ENCODE measurements at regions not wholly inside any gene's neighbourhood (a gene's known extent, or its start where the extent isn't known, plus 50 kb on each side); places are given as distances from the start of the nearest gene placed in this dataset.

GRCh38 chr17:71632328-71632727 is 488.5 kb upstream of the SOX9 start:
- H3K36me3 Mint-ChIP-seq (ENCODE audit: low read depth): no peaks in the 10 kb centered on the region
- no peaks in the 10 kb centered on the region for H3K27me3 ChIP-seq (ENCODE audit: insufficient read depth)
- no peak overlapping the region for H3K27ac ChIP-seq (ENCODE audit: low read depth)
- H2AFZ ChIP-seq: no peak overlapping the region
- no peaks in the 10 kb centered on the region for H4K20me1 ChIP-seq (replicated peaks; ENCODE audit: insufficient read depth)
- DNase-seq (ENCODE audit: low spot score) (no peak), ATAC-seq (no peak)
- TF ChIP-seq POLR2AphosphoS5 (IDR thresholded peaks at IDR 0.05; ENCODE audit: low read depth) (no peak), EZH2 (IDR thresholded peaks at IDR 0.05; ENCODE audit: low read depth, unreplicated experiment) (no peak), ETS1 (IDR thresholded peaks at IDR 0.05) (no peak), NANOG (IDR thresholded peaks at IDR 0.05; ENCODE audit: borderline replicate concordance) (no peak), STAT1 (IDR thresholded peaks at IDR 0.05; ENCODE audit: unreplicated experiment) (no peak), ZNF114 (CRISPR knock-in tag; IDR thresholded peaks at IDR 0.05) (no peak), EZH2phosphoT487 (IDR thresholded peaks at IDR 0.05; ENCODE audit: unreplicated experiment) (no peak), CTCF (conservative IDR thresholded peaks at IDR 0.05; ENCODE audit: low read depth in 2 of 2) (no peak), JUNB (IDR thresholded peaks at IDR 0.05; ENCODE audit: unreplicated experiment) (no peak)
- no peaks in the 10 kb centered on the region for H3K27me3 Mint-ChIP-seq (ENCODE audit: insufficient read depth, low read depth, poor library complexity)
- no peaks in the 10 kb centered on the region for H3K4me1 ChIP-seq (ENCODE audit: insufficient read depth)
- no peak overlapping the region for H3K27ac Mint-ChIP-seq
- H3K9me3 Mint-ChIP-seq: no peaks in the 10 kb centered on the region
- H3K79me2 ChIP-seq (replicated peaks; ENCODE audit: insufficient read depth): no peaks in the 10 kb centered on the region
- no peaks in the 10 kb centered on the region for H3K9me2 ChIP-seq (ENCODE audit: insufficient read depth)
- no peaks in the 10 kb centered on the region; the same call in 2 of the 3 replicates for H3K4me1 Mint-ChIP-seq
- no peaks in the 10 kb centered on the region for H3F3A ChIP-seq (replicated peaks; ENCODE audit: low read depth)
- H3K4me3 Mint-ChIP-seq: no peak overlapping the region
- no peak overlapping the region for H3K4me2 ChIP-seq
- no peak overlapping the region for H3K4me3 ChIP-seq
- no peaks in the 10 kb centered on the region for H3K36me3 ChIP-seq (ENCODE audit: insufficient read depth)

- H3K27ac Mint-ChIP-seq: no peak overlapping the region
Measured at GRCh38 chr17:71633391-71633849, 487.4 kb upstream of the SOX9 start.

More at GRCh38 chr17:71633391-71633849, 487.4 kb upstream of the SOX9 start:
- DNase-seq (ENCODE audit: low spot score) (no peak), ATAC-seq (no peak)
- Histone ChIP-seq H3K4me1 (ENCODE audit: insufficient read depth) (no peaks in the 10 kb centered on the region), H3K27ac (ENCODE audit: low read depth) (no peak overlapping the region), H3K27me3 (ENCODE audit: insufficient read depth) (no peaks in the 10 kb centered on the region), H3K4me2 (no peak overlapping the region), H3F3A (replicated peaks; ENCODE audit: low read depth) (no peaks in the 10 kb centered on the region), H4K20me1 (replicated peaks; ENCODE audit: insufficient read depth) (no peaks in the 10 kb centered on the region), H3K79me2 (replicated peaks; ENCODE audit: insufficient read depth) (no peaks in the 10 kb centered on the region), H2AFZ (no peak overlapping the region), H3K4me3 (no peak overlapping the region), H3K9me2 (ENCODE audit: insufficient read depth) (no peaks in the 10 kb centered on the region), H3K36me3 (ENCODE audit: insufficient read depth) (no peaks in the 10 kb centered on the region)
- no peaks in the 10 kb centered on the region for H3K36me3 Mint-ChIP-seq (ENCODE audit: low read depth)
- H3K9me3 Mint-ChIP-seq: no peaks in the 10 kb centered on the region
- TF ChIP-seq CTCF (conservative IDR thresholded peaks at IDR 0.05; ENCODE audit: low read depth in 2 of 2) (no peak), EZH2phosphoT487 (IDR thresholded peaks at IDR 0.05; ENCODE audit: unreplicated experiment) (no peak), CREB1 (CRISPR knock-in tag; IDR thresholded peaks at IDR 0.05; ENCODE audit: low read depth) (no peak), STAT1 (IDR thresholded peaks at IDR 0.05; ENCODE audit: unreplicated experiment) (no peak), REST (IDR thresholded peaks at IDR 0.05; ENCODE audit: unreplicated experiment) (no peak), ZNF331 (CRISPR knock-in tag; IDR thresholded peaks at IDR 0.05; ENCODE audit: low read depth) (no peak), ETS1 (IDR thresholded peaks at IDR 0.05) (no peak)
- no peak overlapping the region for H3K4me3 Mint-ChIP-seq
- H3K4me1 Mint-ChIP-seq: no peaks in the 10 kb centered on the region; the same call in 2 of the 3 replicates
- H3K27me3 Mint-ChIP-seq (ENCODE audit: insufficient read depth, low read depth, poor library complexity): no peaks in the 10 kb centered on the region

Measured in GM23338 (cell line).